K562 (cell line): ENCODE measurements at regions not wholly inside any gene's neighbourhood (a gene's known extent, or its start where the extent isn't known, plus 50 kb on each side); places are given as distances from the start of the nearest gene placed in this dataset.

ENCODE experiments used
- ATAC-seq: fragments of 200-7000 bp; cut with Tn5 transposase; 3 replicates; pipeline ENCODE4 v1.9.1; 2020; ENCODE audit warnings: moderate library complexity
- BruUV-seq: library from RNA; stranded (reverse); fragments of 400-500 nt; replicated peaks from 2 replicates; lab custom pipeline; 2021; lab: Mats Ljungman, UMichigan
- CTCF ChIA-PET: fragments of 300-600 bp; formaldehyde crosslinking; extraction: SDS; loops from one replicate; lab custom pipeline; 2021; ENCODE audit warnings: low intra/inter-chr PET ratio; lab: Yijun Ruan, JAX
- POLR2A ChIA-PET: fragments of 300-600, 350-650 bp; sonication (Branson Sonifier 250); formaldehyde crosslinking; extraction: SDS; loops from one replicate; lab custom pipeline; 2021; ENCODE audit warnings: antibody characterized with exemption, inconsistent platforms; lab: Yijun Ruan, JAX
- DNase-seq, 4 experiments: peaks; one replicate each; pipeline versions ENCODE4 v3.0.0 to v3.0.0-alpha.2; 2011 to 2018; ENCODE audit warnings: low spot score in 3 of 4, mixed read lengths in 3 of 4; ENCODE audit errors: extremely low read depth in 1 of 4
- FAIRE-seq: peaks from 2 replicates; lab custom pipeline; 2011; peaks lifted over from hg19 to GRCh38; lab: Jason Lieb, UNC
- H2AFZ ChIP-seq: 2 replicates; pipeline ENCODE4 v1.6.0; 2011; ENCODE audit warnings: low read depth, low read length, control low read depth, inconsistent platforms
- H3K27ac ChIP-seq: fragments of 200-600 bp; 3 replicates; pipeline ENCODE4 v1.8.0; 2011; ENCODE audit warnings: low read depth, mild to moderate bottlenecking, control low read depth, inconsistent platforms, low read length, moderate library complexity, mixed read lengths; ENCODE audit errors: extremely low read depth
- H3K27me3 ChIP-seq, 2 experiments: fragments of 300-600 bp in 1 of 2; 2 replicates in 1 of 2; 3 replicates in 1 of 2; pipeline versions ENCODE4 v1.6.0 to v1.8.0; 2011; ENCODE audit warnings: inconsistent platforms in 2 of 2, low read length in 2 of 2, mild to moderate bottlenecking in 1 of 2, mixed read lengths in 1 of 2, moderate library complexity in 1 of 2; ENCODE audit not compliant: control insufficient read depth in 2 of 2, insufficient read depth in 2 of 2
- H3K36me3 ChIP-seq: fragments of 300-600 bp; 3 replicates; pipeline ENCODE4 v1.8.0; 2011; ENCODE audit warnings: mild to moderate bottlenecking, low read length, inconsistent platforms; ENCODE audit not compliant: control insufficient read depth, insufficient read depth
- H3K4me1 ChIP-seq, 2 experiments: fragments of 200-600 bp in 1 of 2; replicated peaks in 1 of 2; 2 replicates in 1 of 2; 3 replicates in 1 of 2; pipeline versions ENCODE4 v1.5.1 to v1.8.0; 2011; ENCODE audit warnings: inconsistent platforms in 2 of 2, low read length in 2 of 2, mild to moderate bottlenecking in 1 of 2, mixed read lengths in 1 of 2, moderate library complexity in 1 of 2; ENCODE audit not compliant: control insufficient read depth in 2 of 2, insufficient read depth in 2 of 2
- H3K4me2 ChIP-seq: 2 replicates; pipeline ENCODE4 v1.6.1; 2011; ENCODE audit warnings: low read length, control low read depth, inconsistent platforms, mixed read lengths; ENCODE audit not compliant: insufficient read depth
- H3K4me3 ChIP-seq: fragments of 200-600 bp; sonication (generic), shearing (Covaris generic); 2 replicates; pipeline ENCODE4 v1.5.1; 2016; ENCODE audit warnings: control low read depth, inconsistent platforms
- H3K79me2 ChIP-seq: fragments of 200-600 bp; 3 replicates; pipeline ENCODE4 v1.8.0; 2011; ENCODE audit warnings: low read length, inconsistent platforms; ENCODE audit not compliant: control insufficient read depth, insufficient read depth
- H3K9ac ChIP-seq, 2 experiments: 2 replicates each; pipeline versions ENCODE4 v1.6.0 to v1.6.1; 2011; ENCODE audit warnings: low read depth in 2 of 2, low read length in 2 of 2, control low read depth in 1 of 2, inconsistent platforms in 1 of 2, mild to moderate bottlenecking in 1 of 2, mixed read lengths in 1 of 2; ENCODE audit not compliant: insufficient read depth in 1 of 2
- H3K9me1 ChIP-seq: one replicate; pipeline ENCODE4 v1.6.0; 2011; ENCODE audit warnings: inconsistent platforms, mild to moderate bottlenecking, low read length, moderate library complexity; ENCODE audit not compliant: control insufficient read depth, insufficient read depth
- H3K9me3 ChIP-seq: replicated peaks from 2 replicates; pipeline ENCODE4 v1.5.1; 2011; ENCODE audit warnings: low read depth, low read length, inconsistent platforms; ENCODE audit not compliant: control insufficient read depth, insufficient read depth
- H4K20me1 ChIP-seq: replicated peaks from 2 replicates; pipeline ENCODE4 v1.6.1; 2011; ENCODE audit warnings: low read length, inconsistent platforms, mixed read lengths; ENCODE audit not compliant: control insufficient read depth, insufficient read depth
- BMI1 ChIP-seq: fragments of 150-350 bp; IDR thresholded peaks from 2 replicates; pipeline ENCODE4 v1.6.1; 2014; ENCODE audit warnings: low read length
- ELK3 ChIP-seq: fragments of 450-650 bp; formaldehyde crosslinking; IDR thresholded peaks from 2 replicates; pipeline ENCODE4 v1.4.0; 2020; ENCODE audit warnings: mild to moderate bottlenecking
- FOXA1 ChIP-seq: fragments of 450-650 bp; IDR thresholded peaks from 2 replicates; pipeline ENCODE4 v1.6.1; 2016; ENCODE audit warnings: mild to moderate bottlenecking, borderline replicate concordance
- GTF2B ChIP-seq: IDR thresholded peaks from 2 replicates; pipeline ENCODE4 v1.6.1; 2011; ENCODE audit not compliant: insufficient read length; ENCODE audit errors: extremely low read depth
- KLF13 ChIP-seq: fragments of 450-650 bp; IDR thresholded peaks from 2 replicates; pipeline ENCODE4 v1.6.1; 2016; ENCODE audit warnings: missing genetic modification characterization, low read depth, mild to moderate bottlenecking, missing compliant biosample characterization, moderate library complexity, borderline replicate concordance
- MITF ChIP-seq: IDR thresholded peaks from 2 replicates; pipeline ENCODE4 v1.6.1; 2014; ENCODE audit warnings: antibody characterized with exemption
- NFIC ChIP-seq: fragments of 450-650 bp; IDR thresholded peaks from 2 replicates; pipeline ENCODE4 v1.6.1; 2017; ENCODE audit warnings: mild to moderate bottlenecking, inconsistent platforms
- PKNOX1 ChIP-seq: fragments of 450-650 bp; IDR thresholded peaks from 2 replicates; pipeline ENCODE4 v1.6.1; 2016
- PPARD ChIP-seq: fragments of 250-450 bp; sonication (Bioruptor Pico); IDR thresholded peaks from 2 replicates; pipeline ENCODE4 v1.8.0; 2022; ENCODE audit warnings: inconsistent platforms, mild to moderate bottlenecking, moderate library complexity
- SAFB2 ChIP-seq: fragments of 200-400 bp; formaldehyde crosslinking; IDR thresholded peaks from 2 replicates; pipeline ENCODE4 v1.6.1; 2018; ENCODE audit warnings: borderline replicate concordance, low read length, low read depth, moderate library complexity; ENCODE audit not compliant: severe bottlenecking
- TAF7 ChIP-seq: fragments of 450-650 bp; IDR thresholded peaks from 2 replicates; pipeline ENCODE4 v1.6.1; 2016; ENCODE audit warnings: missing genetic modification characterization, missing compliant biosample characterization
- U2AF1 ChIP-seq: fragments of 200-400 bp; formaldehyde crosslinking; optimal IDR thresholded peaks from 2 replicates; pipeline ENCODE3; 2017; ENCODE audit warnings: mild to moderate bottlenecking, low read depth, low read length, moderate library complexity
- ZNF444 ChIP-seq: fragments of 250-450 bp; sonication (Bioruptor Pico); IDR thresholded peaks from 2 replicates; pipeline ENCODE4 v1.4.0; 2020; ENCODE audit warnings: mild to moderate bottlenecking, moderate library complexity
- ZNF445 ChIP-seq: fragments of 250-450 bp; sonication (Bioruptor Pico); IDR thresholded peaks from 2 replicates; pipeline ENCODE4 v1.4.0; 2020; ENCODE audit warnings: low read depth, mild to moderate bottlenecking, moderate library complexity
- WGBS: fragments of 100-300 bp; shearing (Covaris generic); methylation state at CpG from one replicate; pipeline ENCODE4 v1.1.6; 2016; ENCODE audit warnings: low coverage, mixed read lengths; ENCODE audit not compliant: insufficient coverage; ENCODE audit errors: missing lambda C conversion rate; 5-methylcytosine and 5-hydroxymethylcytosine counted together
- in situ Hi-C: fragments of 300-500 bp; cut with MboI; formaldehyde crosslinking; loops from 4 replicates; pipeline ENCODE4 v1.15.0; 2018; ENCODE audit warnings: inconsistent platforms, mixed read lengths
- intact Hi-C: fragments of 100-400 bp; cut with micrococcal nuclease; formaldehyde crosslinking; loops from 2 replicates; pipeline ENCODE4 v1.14.2; 2022

GRCh38 chr12:13570005-13570694 lies 373.6 kb downstream of the EMP1 start:
- 0% methylated on average over 1 of the region's 1 CpG for WGBS
- no peak overlapping the region for H3K9ac ChIP-seq

GRCh38 chr12:13566292-13566691 lies 369.8 kb downstream of the EMP1 start:
- Histone ChIP-seq H3K36me3 (no peaks in the 10 kb centered on the region), H3K4me3 (no peak overlapping the region), H2AFZ (no peak overlapping the region), H3K4me1 (no peaks in the 10 kb centered on the region; a peak in 1 of 5 replicates), H3K27ac (no peak overlapping the region), H3K27me3 (peaks cover 8 to 27% of the 10 kb centered on the region in 2 experiments; a peak in 4 of 5 replicates), H4K20me1 (no peaks in the 10 kb centered on the region), H3K4me2 (no peak overlapping the region), H3K9me3 (no peaks in the 10 kb centered on the region), H3K79me2 (no peaks in the 10 kb centered on the region), H3K9ac (no peak overlapping the region), H3K9me1 (no peaks in the 10 kb centered on the region)
- no peak for TF ChIP-seq MITF
- TF ChIP-seq BMI1: no peak
- TF ChIP-seq ZNF445 (CRISPR knock-in tag): no peak
- TF ChIP-seq ELK3 (CRISPR knock-in tag): no peak
- TF ChIP-seq FOXA1: no peak
- TF ChIP-seq PPARD: no peak
- no peak for TF ChIP-seq GTF2B
- no peak for TF ChIP-seq ZNF444
- TF ChIP-seq PKNOX1: no peak
- no peak for TF ChIP-seq SAFB2
- TF ChIP-seq U2AF1: no peak
- ATAC-seq (no peak), DNase-seq (no peak), FAIRE-seq (no peak)
- no TSS peak for BruUV-seq
- POLR2A ChIA-PET: no interaction called here
- intact Hi-C loops (no loop called here), in situ Hi-C loops (no loop called here)
- CTCF ChIA-PET: no interaction called here

More at GRCh38 chr12:13570005-13570694, 373.6 kb downstream of the EMP1 start:
- Histone ChIP-seq H2AFZ (no peak overlapping the region), H3K9me1 (no peaks in the 10 kb centered on the region), H3K4me1 (no peaks in the 10 kb centered on the region), H3K79me2 (no peaks in the 10 kb centered on the region), H3K27ac (no peak overlapping the region), H4K20me1 (no peaks in the 10 kb centered on the region), H3K27me3 (no peaks in the 10 kb centered on the region), H3K9me3 (no peaks in the 10 kb centered on the region), H3K36me3 (no peaks in the 10 kb centered on the region), H3K4me2 (no peak overlapping the region), H3K4me3 (no peak overlapping the region)
- in situ Hi-C loops (no loop called here), intact Hi-C loops (no loop called here)
- ATAC-seq (no peak), DNase-seq (no peak), FAIRE-seq (no peak)
- no TSS peak for BruUV-seq
- ChIA-PET POLR2A (interaction anchor here (0.7 kb wide), 1 partner anchor 49 kb away, joined by 3 read pairs; no protein-coding TSS in a partner anchor), CTCF (no interaction called here)
- TF ChIP-seq KLF13 (tag): no peak
- TF ChIP-seq NFIC: peak; percentile 37; the same call in 1 of the 2 replicates
- no peak for TF ChIP-seq TAF7 (tag)
